ENCODE measurements at regions not wholly inside any gene's neighbourhood (a gene's known extent, or its start where the extent isn't known, plus 50 kb on each side); places are given as distances from the start of the nearest gene placed in this dataset.

DNA sequence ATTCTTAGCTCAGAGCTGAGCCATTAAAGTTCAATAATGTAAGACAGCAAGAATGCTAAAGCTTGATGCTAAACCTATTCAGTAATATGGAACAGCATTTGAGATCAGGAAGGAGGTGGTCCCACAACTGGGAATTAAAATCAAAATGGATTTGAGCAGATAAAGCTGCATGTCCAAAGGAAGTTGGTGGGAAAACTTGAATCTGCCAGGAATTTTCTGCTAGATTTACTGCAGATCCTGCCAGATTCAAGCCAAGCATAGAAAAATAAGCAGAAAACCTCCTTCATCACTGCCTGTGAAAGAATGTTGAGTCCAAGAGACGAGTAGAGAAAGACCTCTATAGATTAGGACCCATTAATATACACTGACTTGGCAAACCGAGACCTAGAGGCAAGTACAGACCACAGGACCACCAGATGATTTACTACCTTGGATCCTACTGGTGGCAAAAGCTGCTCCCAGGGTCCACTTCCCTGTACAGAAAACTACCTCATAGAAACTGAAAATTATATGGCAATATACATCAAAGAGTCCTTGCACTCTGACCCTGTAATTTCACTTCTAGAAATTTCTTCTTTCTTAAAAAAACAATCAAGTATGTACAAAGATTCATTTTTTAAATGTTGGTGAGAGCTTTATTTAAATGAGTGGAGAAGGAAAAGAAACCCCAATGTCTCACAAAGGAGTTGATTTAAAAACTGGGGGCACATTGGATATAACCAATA lies 263.2 kb downstream of the DAD1 start:
- TF ChIP-seq EZH2phosphoT487 (IDR thresholded peaks at IDR 0.05; ENCODE audit: borderline replicate concordance, low read length) (no peak), CTCF (conservative IDR thresholded peaks at IDR 0.05; ENCODE audit: low read depth, low read length) (no peak), EZH2 (IDR thresholded peaks at IDR 0.05; ENCODE audit: low read length, unreplicated experiment) (no peak)
